ENCODE measurements at regions not wholly inside any gene's neighbourhood (a gene's known extent, or its start where the extent isn't known, plus 50 kb on each side); places are given as distances from the start of the nearest gene placed in this dataset.

GRCh38 chr9:627336-627970, 214.0 kb upstream of the DMRT1 start:
- H3K4me3 ChIP-seq (replicated peaks; ENCODE audit: low read depth, low read length), result no peak overlapping the region
- TF ChIP-seq CTCF (IDR thresholded peaks at IDR 0.05; ENCODE audit: low read depth, low read length, missing control alignments), result no peak
- DNase-seq (ENCODE audit: extremely low read depth, low read depth), result no peak

GRCh38 chr9:629146-629545, 212.4 kb upstream of the DMRT1 start:
- no peak for DNase-seq (ENCODE audit: extremely low read depth, low read depth)
- no peak for TF ChIP-seq CTCF (IDR thresholded peaks at IDR 0.05; ENCODE audit: low read depth, low read length, missing control alignments)
- no peak overlapping the region for H3K4me3 ChIP-seq (replicated peaks; ENCODE audit: low read depth, low read length)

- H3K4me3 ChIP-seq (replicated peaks; ENCODE audit: low read depth, low read length), result no peak overlapping the region
- DNase-seq (ENCODE audit: extremely low read depth, low read depth), result no peak
- TF ChIP-seq CTCF (IDR thresholded peaks at IDR 0.05; ENCODE audit: low read depth, low read length, missing control alignments), result no peak
Observed at GRCh38 chr9:630817-631216, 210.7 kb upstream of the DMRT1 start.

- no peak for DNase-seq (ENCODE audit: extremely low read depth, low read depth)
- no peak for TF ChIP-seq CTCF (IDR thresholded peaks at IDR 0.05; ENCODE audit: low read depth, low read length, missing control alignments)
- H3K4me3 ChIP-seq (replicated peaks; ENCODE audit: low read depth, low read length), result no peak overlapping the region
Observed at GRCh38 chr9:631596-631995, 209.9 kb upstream of the DMRT1 start.

GRCh38 chr9:633461-633860, 208.0 kb upstream of the DMRT1 start:
- no peak overlapping the region for H3K4me3 ChIP-seq (replicated peaks; ENCODE audit: low read depth, low read length)
- no peak for DNase-seq (ENCODE audit: extremely low read depth, low read depth)
- TF ChIP-seq CTCF (IDR thresholded peaks at IDR 0.05; ENCODE audit: low read depth, low read length, missing control alignments), result no peak

GRCh38 chr9:636931-637591, 204.4 kb upstream of the DMRT1 start:
- no peak for DNase-seq (ENCODE audit: extremely low read depth, low read depth)
- no peak for TF ChIP-seq CTCF (IDR thresholded peaks at IDR 0.05; ENCODE audit: low read depth, low read length, missing control alignments)
- no peak overlapping the region for H3K4me3 ChIP-seq (replicated peaks; ENCODE audit: low read depth, low read length)
